NCI-H2081 (cell line): ENCODE measurements at regions not wholly inside any gene's neighbourhood (a gene's known extent, or its start where the extent isn't known, plus 50 kb on each side); places are given as distances from the start of the nearest gene placed in this dataset.
"Not testable (repeated sequence)": the region's sequence is repeated elsewhere in the genome, so short reads cannot be mapped to it uniquely, and the experiment has no call there.

ENCODE experiments used
- DNase-seq, 2 experiments: peaks; one replicate each; lab custom pipeline; 2025; lab: John Stamatoyannopoulos, UW

GRCh38 chr11:106568632-106569031, 449.6 kb downstream of the GUCY1A2 start:
- no peak for DNase-seq

- not testable (repeated sequence) for DNase-seq
Observed at GRCh38 chr11:106577384-106577783, 440.9 kb downstream of the GUCY1A2 start.

GRCh38 chr11:106581399-106581798, 436.9 kb downstream of the GUCY1A2 start:
- no peak for DNase-seq

DNA sequence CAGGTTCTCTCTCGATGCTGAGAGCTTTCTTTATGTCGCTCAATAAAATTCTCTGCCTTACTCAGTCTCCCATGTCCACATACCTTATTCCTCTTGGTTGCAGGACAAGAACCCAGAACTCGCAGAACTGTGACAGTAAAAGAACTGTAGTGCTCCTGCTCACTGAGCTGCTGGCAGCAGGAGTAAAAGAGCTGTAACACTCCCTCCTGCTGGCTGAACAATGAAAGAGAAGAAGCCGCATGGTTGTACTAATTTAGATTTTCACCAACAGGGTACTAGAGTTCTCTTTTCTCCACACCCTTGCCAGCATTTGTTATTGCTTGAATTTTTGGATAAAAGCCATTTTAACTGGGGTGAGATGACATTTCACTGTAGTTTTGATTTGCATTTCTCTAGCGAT, 433.2 kb downstream of the GUCY1A2 start:
- DNase-seq: peak in 1 of 2 experiments; percentile 6

- peak in 1 of 2 experiments; percentile 39 for DNase-seq
Observed at GRCh38 chr11:106594751-106595351, 423.4 kb downstream of the GUCY1A2 start.

DNA sequence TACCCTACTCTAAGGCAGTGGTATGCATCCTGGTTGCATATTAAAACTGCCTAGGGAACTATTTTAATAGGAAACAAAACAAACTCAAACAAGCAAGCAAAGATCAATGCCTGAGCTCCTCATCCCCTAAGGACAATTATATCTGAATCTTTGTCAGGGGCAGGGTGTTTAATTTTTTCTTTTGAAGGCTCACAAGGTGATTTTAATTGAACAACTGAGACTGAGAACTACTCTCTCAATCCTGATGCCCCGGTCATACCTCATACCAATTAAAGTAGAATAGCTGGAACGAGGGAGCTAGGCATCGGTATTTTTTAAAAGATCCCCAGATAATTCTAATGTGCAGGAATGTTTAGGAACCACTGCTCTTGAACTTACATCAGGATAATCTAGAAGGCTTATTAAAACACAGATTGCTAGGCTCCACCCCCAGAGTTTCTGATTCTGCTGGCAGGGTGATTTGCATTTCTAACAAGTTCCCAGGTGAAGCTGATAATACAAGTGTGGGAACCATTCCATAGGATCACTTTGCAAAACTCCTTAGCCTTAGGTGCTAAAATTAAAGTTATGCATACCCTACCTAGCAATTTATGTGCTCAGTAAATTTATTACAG, 416.5 kb downstream of the GUCY1A2 start:
- DNase-seq: no peak

- no peak for DNase-seq
Observed at GRCh38 chr11:106608677-106609076, 409.6 kb downstream of the GUCY1A2 start.

DNA sequence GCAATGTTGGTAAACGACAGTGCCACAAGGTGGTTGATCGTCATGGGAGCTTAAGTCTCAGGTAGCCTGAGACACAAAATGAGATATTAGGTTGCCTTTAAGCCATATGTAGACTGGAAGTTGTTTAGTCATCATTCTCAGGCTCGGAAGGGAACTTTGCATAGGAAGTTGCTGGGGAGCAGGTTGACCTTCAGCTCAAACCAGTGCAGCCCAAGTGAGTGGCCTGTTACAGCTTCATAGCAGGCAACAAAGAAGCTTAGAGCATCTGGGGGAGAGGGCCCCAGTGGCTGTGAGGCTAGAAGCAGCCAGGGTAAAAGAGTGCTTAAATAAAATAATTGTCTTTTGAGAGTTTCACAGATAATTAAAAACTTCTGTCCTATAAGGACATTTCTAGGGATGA, 404.0 kb downstream of the GUCY1A2 start:
- no peak for DNase-seq

- DNase-seq: no peak
Observed at GRCh38 chr11:106619320-106619990, 398.8 kb downstream of the GUCY1A2 start.

GRCh38 chr11:106621484-106621883, 396.8 kb downstream of the GUCY1A2 start:
- DNase-seq: no peak
